ENCODE measurements at regions not wholly inside any gene's neighbourhood (a gene's known extent, or its start where the extent isn't known, plus 50 kb on each side); places are given as distances from the start of the nearest gene placed in this dataset.

- H3K4me3 ChIP-seq (ENCODE audit: extremely low read depth, insufficient read depth, low read length, poor library complexity, severe bottlenecking), result no peak overlapping the region
- H3K9me3 ChIP-seq (ENCODE audit: control insufficient read depth, low read length), result no peaks in the 10 kb centered on the region
- H3K36me3 ChIP-seq (ENCODE audit: control insufficient read depth, insufficient read depth, low read length), result no peaks in the 10 kb centered on the region
- H3K4me1 ChIP-seq (ENCODE audit: control insufficient read depth, insufficient read depth, low read length, poor library complexity, severe bottlenecking), result no peaks in the 10 kb centered on the region
- H3K27ac ChIP-seq (ENCODE audit: low read depth, low read length, severe bottlenecking), result no peak overlapping the region
Measured at GRCh38 chr6:67640484-67640883, 994.6 kb upstream of the ADGRB3 start.

DNA sequence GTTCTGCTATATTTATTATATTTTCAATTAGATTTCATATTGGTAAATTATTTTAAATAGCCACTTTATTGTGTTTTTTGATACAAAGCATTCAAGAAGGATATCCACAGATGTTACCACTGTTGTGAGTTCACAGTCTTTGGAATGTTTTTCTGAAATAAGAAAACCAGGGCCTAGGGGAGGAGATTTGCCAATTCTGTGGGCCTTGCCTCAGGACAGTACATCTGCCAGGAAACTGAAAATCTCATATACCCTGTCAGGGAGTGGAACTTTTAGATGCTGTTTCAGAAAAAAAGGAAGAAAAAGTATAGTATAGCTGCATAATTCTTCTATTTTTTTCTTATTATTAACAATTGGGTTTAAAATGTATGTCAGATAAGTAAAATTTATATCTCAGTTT, 995.9 kb upstream of the ADGRB3 start:
- no peak overlapping the region for H3K27ac ChIP-seq (ENCODE audit: low read depth, low read length, severe bottlenecking)
- H3K9me3 ChIP-seq (ENCODE audit: control insufficient read depth, low read length), result peaks cover 2% of the 10 kb centered on the region
- no peak overlapping the region for H3K4me3 ChIP-seq (ENCODE audit: extremely low read depth, insufficient read depth, low read length, poor library complexity, severe bottlenecking)
- no peaks in the 10 kb centered on the region for H3K36me3 ChIP-seq (ENCODE audit: control insufficient read depth, insufficient read depth, low read length)
- H3K4me1 ChIP-seq (ENCODE audit: control insufficient read depth, insufficient read depth, low read length, poor library complexity, severe bottlenecking), result no peaks in the 10 kb centered on the region

- 86 to 100% methylated on average over 1 to 2 of the region's 2 CpGs for WGBS, 2 experiments (ENCODE audit: insufficient coverage in 2 of 2)
- H3K27ac ChIP-seq (ENCODE audit: low read depth, low read length, severe bottlenecking), result no peak overlapping the region
- H3K4me1 ChIP-seq (ENCODE audit: control insufficient read depth, insufficient read depth, low read length, poor library complexity, severe bottlenecking), result peaks cover 3% of the 10 kb centered on the region
- H3K4me3 ChIP-seq (ENCODE audit: extremely low read depth, insufficient read depth, low read length, poor library complexity, severe bottlenecking), result no peak overlapping the region
- H3K36me3 ChIP-seq (ENCODE audit: control insufficient read depth, insufficient read depth, low read length), result no peaks in the 10 kb centered on the region
- peaks cover 13% of the 10 kb centered on the region for H3K9me3 ChIP-seq (ENCODE audit: control insufficient read depth, low read length)
Measured at GRCh38 chr6:67634199-67634598, 1000.9 kb upstream of the ADGRB3 start.

DNA sequence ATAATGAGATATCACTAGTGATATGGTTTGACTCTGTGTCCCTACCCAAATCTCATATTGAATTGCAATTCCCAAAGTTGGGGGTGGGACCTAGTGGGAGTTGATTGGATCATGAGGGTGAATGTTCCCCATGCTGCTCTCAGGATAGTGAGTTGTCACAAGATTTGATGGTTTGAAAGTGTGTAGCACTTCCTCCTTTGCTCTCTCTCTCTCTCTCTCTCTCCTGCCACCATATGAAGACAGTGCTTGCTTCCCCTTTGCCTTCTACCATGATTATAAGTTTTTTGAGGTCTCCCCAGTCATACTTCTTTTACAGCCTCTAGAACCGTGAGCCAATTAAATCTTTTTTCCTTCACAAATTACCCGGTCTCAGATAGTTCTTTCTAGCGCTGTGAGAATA, 1002.0 kb upstream of the ADGRB3 start:
- H3K4me1 ChIP-seq (ENCODE audit: control insufficient read depth, insufficient read depth, low read length, poor library complexity, severe bottlenecking), result peaks cover 5% of the 10 kb centered on the region
- H3K4me3 ChIP-seq (ENCODE audit: extremely low read depth, insufficient read depth, low read length, poor library complexity, severe bottlenecking), result no peak overlapping the region
- WGBS, 2 experiments (ENCODE audit: insufficient coverage in 2 of 2), result no CpG with 5 or more reads among the region's 3 CpGs
- H3K9me3 ChIP-seq (ENCODE audit: control insufficient read depth, low read length), result peaks cover 13% of the 10 kb centered on the region
- H3K36me3 ChIP-seq (ENCODE audit: control insufficient read depth, insufficient read depth, low read length), result no peaks in the 10 kb centered on the region
- no peak overlapping the region for H3K27ac ChIP-seq (ENCODE audit: low read depth, low read length, severe bottlenecking)

GRCh38 chr6:67630146-67630545, 1004.9 kb upstream of the ADGRB3 start:
- H3K4me3 ChIP-seq (ENCODE audit: extremely low read depth, insufficient read depth, low read length, poor library complexity, severe bottlenecking), result no peak overlapping the region
- H3K27ac ChIP-seq (ENCODE audit: low read depth, low read length, severe bottlenecking), result peak overlapping the region; percentile 50
- 25 to 71% methylated on average over 1 of the region's 2 CpGs for WGBS, 2 experiments (ENCODE audit: insufficient coverage in 2 of 2)
- H3K4me1 ChIP-seq (ENCODE audit: control insufficient read depth, insufficient read depth, low read length, poor library complexity, severe bottlenecking), result peaks cover 5% of the 10 kb centered on the region
- H3K36me3 ChIP-seq (ENCODE audit: control insufficient read depth, insufficient read depth, low read length), result no peaks in the 10 kb centered on the region
- peaks cover 13% of the 10 kb centered on the region for H3K9me3 ChIP-seq (ENCODE audit: control insufficient read depth, low read length)

GRCh38 chr6:67629258-67629657, 1005.8 kb upstream of the ADGRB3 start:
- Histone ChIP-seq H3K9me3 (ENCODE audit: control insufficient read depth, low read length) (peaks cover 12% of the 10 kb centered on the region), H3K36me3 (ENCODE audit: control insufficient read depth, insufficient read depth, low read length) (no peaks in the 10 kb centered on the region), H3K27ac (ENCODE audit: low read depth, low read length, severe bottlenecking) (no peak overlapping the region), H3K4me3 (ENCODE audit: extremely low read depth, insufficient read depth, low read length, poor library complexity, severe bottlenecking) (no peak overlapping the region), H3K4me1 (ENCODE audit: control insufficient read depth, insufficient read depth, low read length, poor library complexity, severe bottlenecking) (peaks cover 5% of the 10 kb centered on the region)

GRCh38 chr6:67615796-67616195, 1019.3 kb upstream of the ADGRB3 start:
- no peaks in the 10 kb centered on the region for H3K4me1 ChIP-seq (ENCODE audit: control insufficient read depth, insufficient read depth, low read length, poor library complexity, severe bottlenecking)
- H3K27ac ChIP-seq (ENCODE audit: low read depth, low read length, severe bottlenecking), result no peak overlapping the region
- no peak overlapping the region for H3K4me3 ChIP-seq (ENCODE audit: extremely low read depth, insufficient read depth, low read length, poor library complexity, severe bottlenecking)
- WGBS, 2 experiments (ENCODE audit: insufficient coverage in 2 of 2), result no CpG with 5 or more reads among the region's 7 CpGs
- H3K36me3 ChIP-seq (ENCODE audit: control insufficient read depth, insufficient read depth, low read length), result no peaks in the 10 kb centered on the region
- H3K9me3 ChIP-seq (ENCODE audit: control insufficient read depth, low read length), result no peaks in the 10 kb centered on the region

- WGBS, 2 experiments (ENCODE audit: insufficient coverage in 2 of 2), result 50% methylated on average over 2 of the region's 4 CpGs; no CpG with 5 or more reads in 1 of the 2 experiments
- Histone ChIP-seq H3K36me3 (ENCODE audit: control insufficient read depth, insufficient read depth, low read length) (no peaks in the 10 kb centered on the region), H3K4me3 (ENCODE audit: extremely low read depth, insufficient read depth, low read length, poor library complexity, severe bottlenecking) (no peak overlapping the region), H3K9me3 (ENCODE audit: control insufficient read depth, low read length) (no peaks in the 10 kb centered on the region), H3K4me1 (ENCODE audit: control insufficient read depth, insufficient read depth, low read length, poor library complexity, severe bottlenecking) (no peaks in the 10 kb centered on the region), H3K27ac (ENCODE audit: low read depth, low read length, severe bottlenecking) (no peak overlapping the region)
Measured at GRCh38 chr6:67608099-67608749, 1026.9 kb upstream of the ADGRB3 start.

DNA sequence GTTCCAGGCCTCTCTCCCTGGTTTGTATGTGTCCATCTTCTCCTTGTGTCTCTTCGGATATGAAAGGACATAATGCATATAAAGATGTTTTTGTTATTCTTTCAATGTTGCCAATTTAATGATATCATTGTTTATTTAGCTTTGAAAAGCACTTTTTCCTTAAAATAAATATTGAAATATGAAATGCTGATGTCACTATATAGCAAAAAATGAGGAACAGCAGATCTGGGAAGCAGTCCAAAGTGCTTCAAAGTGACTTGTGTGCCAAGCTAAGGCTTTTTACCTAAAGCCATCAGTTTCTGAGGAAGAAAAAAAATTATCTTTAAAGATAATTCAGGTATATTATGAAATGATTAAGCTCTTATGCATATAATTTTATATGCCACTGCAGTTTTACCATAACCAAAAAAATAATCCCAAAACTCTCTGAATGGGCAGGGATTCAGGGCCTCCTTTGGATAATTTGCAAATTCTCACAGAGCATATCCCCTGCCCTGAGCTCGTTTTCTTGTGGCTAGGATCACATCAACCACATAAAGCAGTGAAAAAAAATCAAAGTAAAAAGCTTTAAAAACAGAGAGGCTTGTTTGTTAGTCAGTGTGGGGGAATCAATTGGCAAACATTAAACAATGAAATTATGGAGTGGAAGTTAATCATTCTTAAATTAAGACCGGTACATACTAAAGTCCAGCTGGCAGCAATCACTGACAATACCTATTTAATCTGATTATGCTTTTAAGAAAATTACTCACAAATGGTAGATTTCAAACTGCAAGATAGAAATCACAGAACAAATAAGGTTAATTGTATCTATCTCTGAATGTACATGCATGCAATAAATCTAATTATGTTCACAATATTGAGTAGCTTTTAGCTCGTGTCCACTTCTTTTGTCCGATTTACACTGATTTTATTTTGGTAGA, 1027.9 kb upstream of the ADGRB3 start:
- Histone ChIP-seq H3K27ac (ENCODE audit: low read depth, low read length, severe bottlenecking) (no peak overlapping the region), H3K9me3 (ENCODE audit: control insufficient read depth, low read length) (no peaks in the 10 kb centered on the region), H3K4me1 (ENCODE audit: control insufficient read depth, insufficient read depth, low read length, poor library complexity, severe bottlenecking) (no peaks in the 10 kb centered on the region), H3K4me3 (ENCODE audit: extremely low read depth, insufficient read depth, low read length, poor library complexity, severe bottlenecking) (no peak overlapping the region), H3K36me3 (ENCODE audit: control insufficient read depth, insufficient read depth, low read length) (no peaks in the 10 kb centered on the region)
- no CpG with 5 or more reads among the region's 5 CpGs for WGBS, 2 experiments (ENCODE audit: insufficient coverage in 2 of 2)

GRCh38 chr6:67594366-67594765, 1040.7 kb upstream of the ADGRB3 start:
- H3K36me3 ChIP-seq (ENCODE audit: control insufficient read depth, insufficient read depth, low read length), result no peaks in the 10 kb centered on the region
- WGBS, 2 experiments (ENCODE audit: insufficient coverage in 2 of 2), result no CpG with 5 or more reads among the region's 1 CpG
- H3K4me3 ChIP-seq (ENCODE audit: extremely low read depth, insufficient read depth, low read length, poor library complexity, severe bottlenecking), result no peak overlapping the region
- H3K27ac ChIP-seq (ENCODE audit: low read depth, low read length, severe bottlenecking), result no peak overlapping the region
- H3K9me3 ChIP-seq (ENCODE audit: control insufficient read depth, low read length), result no peaks in the 10 kb centered on the region
- H3K4me1 ChIP-seq (ENCODE audit: control insufficient read depth, insufficient read depth, low read length, poor library complexity, severe bottlenecking), result no peaks in the 10 kb centered on the region

GRCh38 chr6:67593247-67593646, 1041.8 kb upstream of the ADGRB3 start:
- Histone ChIP-seq H3K4me1 (ENCODE audit: control insufficient read depth, insufficient read depth, low read length, poor library complexity, severe bottlenecking) (no peaks in the 10 kb centered on the region), H3K4me3 (ENCODE audit: extremely low read depth, insufficient read depth, low read length, poor library complexity, severe bottlenecking) (no peak overlapping the region), H3K27ac (ENCODE audit: low read depth, low read length, severe bottlenecking) (no peak overlapping the region), H3K36me3 (ENCODE audit: control insufficient read depth, insufficient read depth, low read length) (no peaks in the 10 kb centered on the region), H3K9me3 (ENCODE audit: control insufficient read depth, low read length) (no peaks in the 10 kb centered on the region)
